ENCODE measurements at regions not wholly inside any gene's neighbourhood (a gene's known extent, or its start where the extent isn't known, plus 50 kb on each side); places are given as distances from the start of the nearest gene placed in this dataset.

- Histone ChIP-seq H3K36me3 (ENCODE audit: control insufficient read depth in 2 of 2, extremely low read depth in 1 of 2, insufficient read depth in 2 of 2, low read length in 2 of 2) (no peaks in the 10 kb centered on the region), H3K9ac (replicated peaks; ENCODE audit: extremely low read depth, insufficient read depth, low read length) (no peak overlapping the region), H3K9me3 (replicated peaks; ENCODE audit: control insufficient read depth, insufficient read depth, low read length) (no peaks in the 10 kb centered on the region), H3K27me3 (ENCODE audit: control insufficient read depth in 2 of 2, insufficient read depth in 2 of 2, low read length in 2 of 2) (no peaks in the 10 kb centered on the region), H3K9me1 (replicated peaks; ENCODE audit: control insufficient read depth, extremely low read depth, insufficient read depth, low read length) (no peaks in the 10 kb centered on the region), H4K20me1 (replicated peaks; ENCODE audit: control insufficient read depth, extremely low read depth, insufficient read depth, low read length) (no peaks in the 10 kb centered on the region), H2AFZ (ENCODE audit: low read depth, low read length) (peak overlapping the region; percentile 57), H3K4me2 (ENCODE audit: insufficient read depth, low read length) (peak overlapping the region; percentile 35), H3K4me3 (replicated peaks in 1 of 3; ENCODE audit: insufficient read depth in 1 of 3, low read depth in 1 of 3, low read length in 3 of 3) (no peak overlapping the region), H3K27ac (ENCODE audit: insufficient read depth, low read depth, low read length) (peak overlapping the region; percentile 34), H3K79me2 (ENCODE audit: control insufficient read depth, insufficient read depth, low read length) (no peaks in the 10 kb centered on the region), H3K4me1 (ENCODE audit: control insufficient read depth, extremely low read depth, insufficient read depth, low read length) (peaks cover 40% of the 10 kb centered on the region)
- CTCF ChIA-PET: interaction anchor here (0.7 to 2.2 kb wide), 9 partner anchors 12 to 286 kb away, joined by 3 to 9 read pairs (median 4); no protein-coding TSS in a partner anchor
- intact Hi-C loops (cut with micrococcal nuclease) (loop anchor here (1.0 to 10.0 kb wide), 2 partner anchors 129 to 253 kb away; no protein-coding TSS in a partner anchor), dilution Hi-C loops (cut with MboI; ENCODE audit: extremely low pct_ligation_motif_present, low sequenced_read_pairs) (no loop called here)
- POLR2A ChIA-PET: no interaction called here
- no TSS peak for BruUV-seq (replicated peaks)
- TF ChIP-seq FOS (IDR thresholded peaks at IDR 0.05; ENCODE audit: borderline replicate concordance, insufficient read depth, low read length) (peak; percentile 65), POLR2A (IDR thresholded peaks at IDR 0.05; ENCODE audit: low read depth, low read length) (peak; percentile 27), MAX (IDR thresholded peaks at IDR 0.05; ENCODE audit: insufficient read depth, insufficient read length) (no peak), CTCF (IDR thresholded peaks at IDR 0.05; ENCODE audit: extremely low read depth in 1 of 2, insufficient read depth in 1 of 2, low read depth in 1 of 2, low read length in 2 of 2) (no peak), EZH2 (IDR thresholded peaks at IDR 0.05; ENCODE audit: borderline replicate concordance, low read depth, low read length, severe bottlenecking) (no peak), GATA2 (IDR thresholded peaks at IDR 0.05; ENCODE audit: insufficient read depth, insufficient read length, low read depth, low read length) (peak; percentile 65), MYC (IDR thresholded peaks at IDR 0.05; ENCODE audit: low read depth, low read length) (no peak), POLR2AphosphoS5 (IDR thresholded peaks at IDR 0.05; ENCODE audit: insufficient read depth, low read depth, low read length) (peak; percentile 17), JUN (IDR thresholded peaks at IDR 0.05; ENCODE audit: borderline replicate concordance, insufficient read depth, insufficient read length, low read depth) (peak; percentile 46)
- FAIRE-seq: peak; percentile 72
- peak; percentile 94 for DNase-seq (ENCODE audit: low read depth, low spot score)
Measured at GRCh38 chr1:221161571-221162041, 282.4 kb downstream of the HLX start.
